ENCODE measurements at regions not wholly inside any gene's neighbourhood (a gene's known extent, or its start where the extent isn't known, plus 50 kb on each side); places are given as distances from the start of the nearest gene placed in this dataset.

- POLR2A ChIA-PET = no interaction called here
Observed at GRCh38 chr6:86730216-86730615, 207.1 kb upstream of the HTR1E start.

GRCh38 chr6:86728976-86729375 is 208.4 kb upstream of the HTR1E start:
- POLR2A ChIA-PET = no interaction called here
- CTCF ChIA-PET = no interaction called here

More at GRCh38 chr6:86730216-86730615, 207.1 kb upstream of the HTR1E start:
- Histone ChIP-seq H4K20me1 (ENCODE audit: control insufficient read depth, insufficient read depth, low read length, poor library complexity, severe bottlenecking) (no peaks in the 10 kb centered on the region), H3K4me1 (ENCODE audit: control insufficient read depth in 2 of 2, insufficient read depth in 2 of 2, low read length in 2 of 2) (no peaks in the 10 kb centered on the region), H3K4me2 (replicated peaks; ENCODE audit: low read depth, low read length, poor library complexity, severe bottlenecking) (no peak overlapping the region), H3K79me2 (ENCODE audit: control insufficient read depth, insufficient read depth, low read length) (no peaks in the 10 kb centered on the region), H3K27me3 (replicated peaks in 1 of 4; ENCODE audit: control extremely low read depth in 1 of 4, control insufficient read depth in 3 of 4, insufficient read depth in 4 of 4, low read length in 3 of 4) (no peaks in the 10 kb centered on the region), H3K36me3 (replicated peaks in 1 of 2; ENCODE audit: control extremely low read depth in 1 of 2, control insufficient read depth in 1 of 2, extremely low read depth in 1 of 2, insufficient read depth in 2 of 2, low read length in 1 of 2) (no peaks in the 10 kb centered on the region), H2AFZ (ENCODE audit: insufficient read depth, low read depth, low read length, poor library complexity, severe bottlenecking) (no peak overlapping the region), H3K9ac (ENCODE audit: low read length) (no peak overlapping the region), H3K4me3 (ENCODE audit: control extremely low read depth in 1 of 5, extremely low read depth in 1 of 5, insufficient read depth in 1 of 5, low read depth in 2 of 5, low read length in 4 of 5) (no peak overlapping the region), H3K9me3 (ENCODE audit: control extremely low read depth in 1 of 3, control insufficient read depth in 2 of 3, insufficient read depth in 1 of 3, low read length in 2 of 3) (peaks cover 0 to 8% (median 0%) of the 10 kb centered on the region in 3 donors), H3K27ac (ENCODE audit: low read length in 2 of 2) (no peak overlapping the region)
- no peak overlapping the region for H3K4me3 Mint-ChIP-seq
- no peak for DNase-seq
- CTCF ChIA-PET = no interaction called here
- ATAC-seq (ENCODE audit: low read depth) = no peak
- H3K4me1 Mint-ChIP-seq = no peaks in the 10 kb centered on the region
- no CpG with 5 or more reads among the region's 1 CpG for WGBS (ENCODE audit: insufficient coverage)
- no peaks in the 10 kb centered on the region for H3K9me3 Mint-ChIP-seq (ENCODE audit: insufficient read depth)
- TF ChIP-seq CTCF (IDR thresholded peaks at IDR 0.05) = no peak
- H3K27ac Mint-ChIP-seq = no peak overlapping the region
- no peaks in the 10 kb centered on the region for H3K27me3 Mint-ChIP-seq
- intact Hi-C loops (cut with micrococcal nuclease) = no loop called here

More at GRCh38 chr6:86728976-86729375, 208.4 kb upstream of the HTR1E start:
- WGBS (ENCODE audit: insufficient coverage) = 0% methylated on average over 1 of the region's 2 CpGs
- DNase-seq = no peak
- no peaks in the 10 kb centered on the region for H3K79me2 ChIP-seq (ENCODE audit: control insufficient read depth, insufficient read depth, low read length)
- no peaks in the 10 kb centered on the region for H4K20me1 ChIP-seq (ENCODE audit: control insufficient read depth, insufficient read depth, low read length, poor library complexity, severe bottlenecking)
- no peak overlapping the region for H3K4me2 ChIP-seq (replicated peaks; ENCODE audit: low read depth, low read length, poor library complexity, severe bottlenecking)
- no peaks in the 10 kb centered on the region for H3K4me1 Mint-ChIP-seq
- no peaks in the 10 kb centered on the region for H3K4me1 ChIP-seq (ENCODE audit: control insufficient read depth in 2 of 2, insufficient read depth in 2 of 2, low read length in 2 of 2)
- H3K27ac Mint-ChIP-seq = no peak overlapping the region
- no peaks in the 10 kb centered on the region for H3K36me3 ChIP-seq (replicated peaks in 1 of 2; ENCODE audit: control extremely low read depth in 1 of 2, control insufficient read depth in 1 of 2, extremely low read depth in 1 of 2, insufficient read depth in 2 of 2, low read length in 1 of 2)
- H3K27ac ChIP-seq (ENCODE audit: low read length in 2 of 2) = no peak overlapping the region
- H3K27me3 Mint-ChIP-seq = no peaks in the 10 kb centered on the region
- H3K9me3 Mint-ChIP-seq (ENCODE audit: insufficient read depth) = no peaks in the 10 kb centered on the region
- no peak overlapping the region for H3K4me3 Mint-ChIP-seq
- no peak overlapping the region for H3K9ac ChIP-seq (ENCODE audit: low read length)
- H3K9me3 ChIP-seq (ENCODE audit: control extremely low read depth in 1 of 3, control insufficient read depth in 2 of 3, insufficient read depth in 1 of 3, low read length in 2 of 3) = peaks cover 0 to 8% (median 0%) of the 10 kb centered on the region in 3 donors
- H3K4me3 ChIP-seq (ENCODE audit: control extremely low read depth in 1 of 5, extremely low read depth in 1 of 5, insufficient read depth in 1 of 5, low read depth in 2 of 5, low read length in 4 of 5) = no peak overlapping the region
- H2AFZ ChIP-seq (ENCODE audit: insufficient read depth, low read depth, low read length, poor library complexity, severe bottlenecking) = no peak overlapping the region
- no peak for ATAC-seq (ENCODE audit: low read depth)
- no peaks in the 10 kb centered on the region for H3K27me3 ChIP-seq (replicated peaks in 1 of 4; ENCODE audit: control extremely low read depth in 1 of 4, control insufficient read depth in 3 of 4, insufficient read depth in 4 of 4, low read length in 3 of 4)
- TF ChIP-seq CTCF (IDR thresholded peaks at IDR 0.05) = no peak
- TF ChIP-seq EZH2 (IDR thresholded peaks at IDR 0.05; ENCODE audit: borderline replicate concordance, insufficient read depth, low read depth, low read length, poor library complexity, severe bottlenecking) = no peak
- intact Hi-C loops (cut with micrococcal nuclease) = no loop called here
